ENCODE measurements at regions not wholly inside any gene's neighbourhood (a gene's known extent, or its start where the extent isn't known, plus 50 kb on each side); places are given as distances from the start of the nearest gene placed in this dataset.
A peak's percentile ranks its signal among the peaks of the same experiment; 100 is the strongest.

GRCh38 chrX:75887833-75888232, 102.8 kb upstream of the MAGEE2 start:
- WGBS (ENCODE audit: extremely low coverage, insufficient read length, low lambda C conversion rate): no CpG with 5 or more reads among the region's 7 CpGs
- H3K27ac Mint-ChIP-seq: no peak overlapping the region

More at GRCh38 chrX:75887833-75888232, 102.8 kb upstream of the MAGEE2 start:
- Histone ChIP-seq H3K56ac (ENCODE audit: insufficient read length, low read depth, low read length) (no peak overlapping the region), H3K27ac (ENCODE audit: insufficient read length, low read depth, low read length) (no peak overlapping the region), H3K79me2 (ENCODE audit: insufficient read depth, low read length) (no peaks in the 10 kb centered on the region), H4K20me1 (ENCODE audit: control insufficient read depth, insufficient read depth, insufficient read length) (no peaks in the 10 kb centered on the region), H3K14ac (ENCODE audit: insufficient read depth, low read length) (no peak overlapping the region), H4K5ac (ENCODE audit: insufficient read length, low read depth, low read length) (no peak overlapping the region), H3K9ac (ENCODE audit: extremely low read depth, insufficient read length, low read length) (no peak overlapping the region), H4K91ac (ENCODE audit: insufficient read length, low read depth, low read length) (no peak overlapping the region), H2BK20ac (ENCODE audit: low read depth, low read length, poor library complexity, severe bottlenecking) (no peak overlapping the region), H2BK12ac (ENCODE audit: insufficient read length, low read depth, low read length) (no peak overlapping the region), H3K27me3 (ENCODE audit: insufficient read depth, low read length) (no peaks in the 10 kb centered on the region), H3K23ac (ENCODE audit: insufficient read length, low read depth, low read length) (no peak overlapping the region), H2AFZ (ENCODE audit: low read length) (no peak overlapping the region), H3T11ph (ENCODE audit: low read length) (no peak overlapping the region), H2BK5ac (ENCODE audit: insufficient read length, low read length) (no peak overlapping the region), H4K8ac (replicated peaks; ENCODE audit: insufficient read length, low read depth, low read length) (no peak overlapping the region), H3K79me1 (ENCODE audit: insufficient read depth, low read depth, low read length, poor library complexity, severe bottlenecking) (no peaks in the 10 kb centered on the region), H2AK5ac (ENCODE audit: insufficient read length, low read length) (no peak overlapping the region), H3K23me2 (ENCODE audit: insufficient read length, low read depth, low read length, poor library complexity, severe bottlenecking) (no peaks in the 10 kb centered on the region), H2BK120ac (ENCODE audit: low read depth, low read length, poor library complexity, severe bottlenecking) (no peak overlapping the region), H3K9me3 (ENCODE audit: control insufficient read depth, low read depth, low read length) (peaks cover 13% of the 10 kb centered on the region), H3K4ac (ENCODE audit: low read depth, low read length) (no peak overlapping the region), H3K4me1 (ENCODE audit: insufficient read depth, low read length) (no peaks in the 10 kb centered on the region), H3K18ac (ENCODE audit: insufficient read length, low read depth, low read length) (no peak overlapping the region), H3K4me2 (ENCODE audit: insufficient read depth, insufficient read length, low read length) (no peak overlapping the region), H2BK15ac (ENCODE audit: low read depth, low read length) (no peak overlapping the region)
- no peaks in the 10 kb centered on the region for H3K27me3 Mint-ChIP-seq (ENCODE audit: low read depth)
- no peak for TF ChIP-seq CTCF (conservative IDR thresholded peaks at IDR 0.05)
- H3K9me3 Mint-ChIP-seq: peaks cover 61 to 79% of the 10 kb centered on the region in 2 experiments
- H3K4me1 Mint-ChIP-seq: no peaks in the 10 kb centered on the region
- H3K36me3 Mint-ChIP-seq (ENCODE audit: insufficient read depth in 1 of 3, low read depth in 3 of 3): peaks cover 0 to 4% (median 3%) of the 10 kb centered on the region in 3 experiments; a peak in 2 of 7 replicates
- DNase-seq: peak; percentile 29
- H3K4me3 Mint-ChIP-seq: no peak overlapping the region
